Prostate gland (tissue), 2 donors: ENCODE measurements at regions not wholly inside any gene's neighbourhood (a gene's known extent, or its start where the extent isn't known, plus 50 kb on each side); places are given as distances from the start of the nearest gene placed in this dataset.

Source experiments
- DNase-seq: peaks from one replicate; pipeline ENCODE4 v3.0.0-alpha.2; 2019; ENCODE audit warnings: low spot score
- H3K27ac ChIP-seq, 2 donors: fragments of 200-600 bp; sonication (generic); 2 replicates each; pipeline ENCODE4 v1.5.1; 2017 to 2019
- H3K27me3 ChIP-seq: fragments of 200-600 bp; sonication (generic); replicated peaks from 2 replicates; pipeline ENCODE4 v1.5.1; 2019; ENCODE audit not compliant: insufficient read depth
- H3K36me3 ChIP-seq, 2 donors: fragments of 200-600 bp; sonication (generic); 1 replicate in 1 of 2; 2 replicates in 1 of 2; pipeline versions ENCODE4 v1.5.1 to v1.8.1; 2017 to 2019
- H3K4me1 ChIP-seq: fragments of 200-600 bp; sonication (generic); replicated peaks from 2 replicates; pipeline ENCODE4 v1.5.1; 2019
- H3K4me3 ChIP-seq, 2 donors: fragments of 200-600 bp; sonication (generic); 2 replicates each; pipeline ENCODE4 v1.5.1; 2017 to 2019
- H3K9me3 ChIP-seq: fragments of 200-600 bp; sonication (generic); 2 replicates; pipeline ENCODE4 v1.5.1; 2017
- POLR2A ChIP-seq: fragments of 450-650 bp; IDR thresholded peaks from one replicate; pipeline ENCODE4 v1.6.1; 2016; ENCODE audit warnings: antibody characterized with exemption, mild to moderate bottlenecking
- POLR2AphosphoS5 ChIP-seq: sonication (generic); formaldehyde crosslinking; IDR thresholded peaks from one replicate; pipeline ENCODE4 v1.6.1; 2017; ENCODE audit warnings: antibody characterized with exemption
- WGBS: methylation state at CpG from one replicate; pipeline ENCODE4 v1.1.5; 2018; 5-methylcytosine and 5-hydroxymethylcytosine counted together
- intact Hi-C: fragments of 100-400 bp; cut with DNase I; formaldehyde crosslinking; loops from one replicate; pipeline ENCODE4 v1.14.2; 2022
- TF ChIP-seq, protein P1 (sequence below), 4 experiments: fragments of 200-600 bp in 2 of 4; fragments of 450-650 bp in 2 of 4; sonication (generic) in 2 of 4; IDR thresholded peaks; 1 replicate in 3 of 4; 2 replicates in 1 of 4; pipeline ENCODE4 v1.5.1; 2016 to 2019; ENCODE audit warnings: antibody characterized with exemption in 4 of 4, mild to moderate bottlenecking in 2 of 4, moderate library complexity in 2 of 4

DNA sequence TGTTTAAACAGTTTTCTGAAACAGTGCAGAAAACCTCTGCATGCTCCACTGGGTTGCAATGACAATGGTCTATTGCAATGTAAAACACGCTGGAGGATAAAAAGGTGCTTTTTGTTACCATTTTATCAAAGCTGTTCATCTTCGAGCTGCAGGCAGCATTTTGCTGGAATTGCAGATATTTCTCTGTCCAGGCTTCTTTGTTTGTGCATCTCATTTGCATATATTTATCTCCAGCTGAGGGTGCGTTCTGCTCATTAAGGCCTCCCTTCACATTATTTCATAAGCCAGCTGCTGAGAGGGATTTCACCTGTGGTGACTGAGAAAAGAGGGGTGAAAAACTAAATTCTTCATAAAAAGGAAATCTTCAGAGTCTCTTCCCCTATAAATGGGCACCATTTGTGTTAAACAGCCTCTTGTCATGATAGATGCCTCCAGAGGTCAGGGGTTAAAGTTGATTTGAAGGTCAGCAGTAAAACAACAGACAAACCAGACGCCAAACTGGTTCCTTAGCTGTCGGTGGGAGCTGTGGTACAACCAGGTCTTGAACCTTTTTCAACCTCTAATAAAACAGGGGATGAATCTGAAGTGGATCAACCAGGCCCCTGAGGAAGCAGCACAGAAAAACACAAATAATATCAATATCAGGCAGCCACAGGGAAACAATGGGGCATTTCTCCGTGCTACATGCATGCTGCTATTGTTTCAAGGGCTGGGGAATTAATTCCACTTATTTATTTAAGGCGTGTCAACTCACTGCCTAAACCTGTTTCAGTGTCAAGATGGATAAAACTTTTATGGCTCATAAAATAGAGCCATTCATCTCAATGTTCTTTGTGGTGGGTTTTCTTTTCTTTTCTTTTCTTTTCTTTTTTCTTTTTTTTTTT lies 265.1 kb downstream of the MEIS1 start:
- peaks cover 9% of the 10 kb centered on the region for H3K4me1 ChIP-seq
- TF ChIP-seq POLR2AphosphoS5, result peak; percentile 71
- TF ChIP-seq, protein P1, sequence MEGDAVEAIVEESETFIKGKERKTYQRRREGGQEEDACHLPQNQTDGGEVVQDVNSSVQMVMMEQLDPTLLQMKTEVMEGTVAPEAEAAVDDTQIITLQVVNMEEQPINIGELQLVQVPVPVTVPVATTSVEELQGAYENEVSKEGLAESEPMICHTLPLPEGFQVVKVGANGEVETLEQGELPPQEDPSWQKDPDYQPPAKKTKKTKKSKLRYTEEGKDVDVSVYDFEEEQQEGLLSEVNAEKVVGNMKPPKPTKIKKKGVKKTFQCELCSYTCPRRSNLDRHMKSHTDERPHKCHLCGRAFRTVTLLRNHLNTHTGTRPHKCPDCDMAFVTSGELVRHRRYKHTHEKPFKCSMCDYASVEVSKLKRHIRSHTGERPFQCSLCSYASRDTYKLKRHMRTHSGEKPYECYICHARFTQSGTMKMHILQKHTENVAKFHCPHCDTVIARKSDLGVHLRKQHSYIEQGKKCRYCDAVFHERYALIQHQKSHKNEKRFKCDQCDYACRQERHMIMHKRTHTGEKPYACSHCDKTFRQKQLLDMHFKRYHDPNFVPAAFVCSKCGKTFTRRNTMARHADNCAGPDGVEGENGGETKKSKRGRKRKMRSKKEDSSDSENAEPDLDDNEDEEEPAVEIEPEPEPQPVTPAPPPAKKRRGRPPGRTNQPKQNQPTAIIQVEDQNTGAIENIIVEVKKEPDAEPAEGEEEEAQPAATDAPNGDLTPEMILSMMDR (IDR thresholded peaks at IDR 0.05), result no peak
- TF ChIP-seq POLR2A, result no peak
- H3K27ac ChIP-seq, result peak overlapping the region; percentile 45
- H3K4me3 ChIP-seq, result no peak overlapping the region
- no peaks in the 10 kb centered on the region for H3K9me3 ChIP-seq
- intact Hi-C loops, result loop anchor here (5.0 to 10.0 kb wide), 4 partner anchors 187 to 1145 kb away; no protein-coding TSS in a partner anchor
- no peaks in the 10 kb centered on the region for H3K36me3 ChIP-seq
- no peaks in the 10 kb centered on the region for H3K27me3 ChIP-seq
- DNase-seq, result no peak
- WGBS, result 27% methylated on average over 7 of the region's 7 CpGs

DNA sequence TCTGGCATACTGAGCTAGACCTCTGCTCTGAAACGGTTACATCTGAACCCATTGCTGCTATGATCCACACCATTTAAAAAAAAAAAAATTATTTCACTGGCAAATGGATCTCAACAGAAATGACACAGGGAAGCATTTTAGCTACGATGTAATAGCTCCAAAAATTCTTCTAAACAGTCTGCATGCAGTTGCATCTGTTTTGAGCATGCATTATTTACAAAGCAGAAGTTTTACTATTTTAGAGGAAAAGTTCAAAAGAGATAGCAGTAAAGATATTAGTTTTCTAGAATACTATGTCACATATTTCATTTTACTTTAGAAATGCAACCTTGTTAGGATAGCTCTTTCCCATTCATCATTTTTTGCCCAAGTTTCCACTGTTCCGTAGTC lies 265.7 kb downstream of the MEIS1 start:
- peaks cover 9% of the 10 kb centered on the region for H3K4me1 ChIP-seq
- no peak for TF ChIP-seq POLR2A
- no peak for TF ChIP-seq POLR2AphosphoS5
- TF ChIP-seq, protein P1 (IDR thresholded peaks at IDR 0.05), result no peak
- H3K27ac ChIP-seq, result peak overlapping the region in 1 of 2 donors; percentile 45
- intact Hi-C loops, result loop anchor here (5.0 kb wide), 1 partner anchor 337 kb away; no protein-coding TSS in a partner anchor
- H3K4me3 ChIP-seq, result no peak overlapping the region
- no peaks in the 10 kb centered on the region for H3K36me3 ChIP-seq
- DNase-seq, result no peak
- no peaks in the 10 kb centered on the region for H3K27me3 ChIP-seq
- 32% methylated on average over 3 of the region's 3 CpGs for WGBS
- H3K9me3 ChIP-seq, result no peaks in the 10 kb centered on the region

DNA sequence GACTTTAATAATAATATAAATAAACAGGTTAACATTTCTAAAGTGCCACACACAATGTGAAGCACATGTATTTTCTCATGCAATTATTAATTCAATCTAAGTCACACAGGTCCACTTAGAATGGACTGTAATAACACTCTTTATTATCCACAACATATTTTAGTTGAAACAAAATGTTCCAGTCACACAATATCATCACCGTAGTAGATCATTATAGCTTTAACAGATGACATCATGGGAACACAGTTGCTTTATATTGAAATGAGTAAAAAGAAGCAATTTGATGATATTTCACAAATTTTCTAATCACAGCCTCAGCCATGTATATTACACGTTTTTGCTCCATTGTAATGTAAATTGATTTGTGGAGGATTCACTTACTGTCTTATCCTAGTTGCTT lies 266.3 kb downstream of the MEIS1 start:
- H3K36me3 ChIP-seq, result no peaks in the 10 kb centered on the region
- peaks cover 9% of the 10 kb centered on the region for H3K4me1 ChIP-seq

DNA sequence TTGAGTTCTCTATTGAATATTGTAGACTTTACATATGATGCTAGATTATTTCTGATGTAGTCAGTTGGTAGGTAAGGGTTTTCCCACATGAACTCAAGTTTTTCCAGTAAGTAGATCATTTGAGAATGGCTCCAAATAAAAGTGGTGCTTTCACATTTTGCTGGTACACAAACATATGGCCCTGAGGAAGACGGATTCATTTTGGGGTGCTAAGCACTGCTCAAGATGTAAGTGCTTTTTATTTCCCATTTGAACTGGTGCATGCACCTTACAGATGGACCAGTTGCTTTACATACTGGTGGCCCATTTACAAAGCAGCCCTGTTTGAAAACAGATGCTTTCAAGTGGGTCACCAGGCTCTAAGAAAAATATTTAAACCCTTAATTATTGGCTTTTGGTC lies 266.7 kb downstream of the MEIS1 start:
- H3K27ac ChIP-seq, result peak overlapping the region; percentile 15
- no peak for DNase-seq
- no peak for TF ChIP-seq POLR2A
- TF ChIP-seq POLR2AphosphoS5, result no peak
- TF ChIP-seq, protein P1 (IDR thresholded peaks at IDR 0.05), result no peak
- intact Hi-C loops, result loop anchor here (5.0 kb wide), 1 partner anchor 336 kb away; no protein-coding TSS in a partner anchor
- no peak overlapping the region for H3K4me3 ChIP-seq
- 84% methylated on average over 1 of the region's 1 CpG for WGBS
- no peaks in the 10 kb centered on the region for H3K27me3 ChIP-seq
- no peaks in the 10 kb centered on the region for H3K36me3 ChIP-seq
- H3K4me1 ChIP-seq, result peaks cover 9% of the 10 kb centered on the region
- H3K9me3 ChIP-seq, result no peaks in the 10 kb centered on the region

More for the DNA sequence above, 266.3 kb downstream of the MEIS1 start:
- H3K4me3 ChIP-seq, result no peak overlapping the region
- H3K27me3 ChIP-seq, result no peaks in the 10 kb centered on the region
- no peaks in the 10 kb centered on the region for H3K9me3 ChIP-seq
- peak overlapping the region in 1 of 2 donors; percentile 15 for H3K27ac ChIP-seq
- 53% methylated on average over 2 of the region's 2 CpGs for WGBS
- intact Hi-C loops, result loop anchor here (5.0 kb wide), 1 partner anchor 336 kb away; no protein-coding TSS in a partner anchor
- no peak for DNase-seq
- TF ChIP-seq, protein P1 (IDR thresholded peaks at IDR 0.05), result no peak
- TF ChIP-seq POLR2A (no peak), POLR2AphosphoS5 (no peak)
